ENCODE measurements at regions not wholly inside any gene's neighbourhood (a gene's known extent, or its start where the extent isn't known, plus 50 kb on each side); places are given as distances from the start of the nearest gene placed in this dataset.

- TF ChIP-seq CTCF (conservative IDR thresholded peaks at IDR 0.05; ENCODE audit: low read depth, low read length) (no peak), EZH2 (IDR thresholded peaks at IDR 0.05; ENCODE audit: low read length, unreplicated experiment) (no peak), EZH2phosphoT487 (IDR thresholded peaks at IDR 0.05; ENCODE audit: borderline replicate concordance, low read length) (no peak)
Measured at GRCh38 chr4:58149404-58150085, 1039.4 kb upstream of the IGFBP7 start.

Data from PC-3 (cell line).